ENCODE measurements at regions not wholly inside any gene's neighbourhood (a gene's known extent, or its start where the extent isn't known, plus 50 kb on each side); places are given as distances from the start of the nearest gene placed in this dataset.
A peak's percentile ranks its signal among the peaks of the same experiment; 100 is the strongest.

DNA sequence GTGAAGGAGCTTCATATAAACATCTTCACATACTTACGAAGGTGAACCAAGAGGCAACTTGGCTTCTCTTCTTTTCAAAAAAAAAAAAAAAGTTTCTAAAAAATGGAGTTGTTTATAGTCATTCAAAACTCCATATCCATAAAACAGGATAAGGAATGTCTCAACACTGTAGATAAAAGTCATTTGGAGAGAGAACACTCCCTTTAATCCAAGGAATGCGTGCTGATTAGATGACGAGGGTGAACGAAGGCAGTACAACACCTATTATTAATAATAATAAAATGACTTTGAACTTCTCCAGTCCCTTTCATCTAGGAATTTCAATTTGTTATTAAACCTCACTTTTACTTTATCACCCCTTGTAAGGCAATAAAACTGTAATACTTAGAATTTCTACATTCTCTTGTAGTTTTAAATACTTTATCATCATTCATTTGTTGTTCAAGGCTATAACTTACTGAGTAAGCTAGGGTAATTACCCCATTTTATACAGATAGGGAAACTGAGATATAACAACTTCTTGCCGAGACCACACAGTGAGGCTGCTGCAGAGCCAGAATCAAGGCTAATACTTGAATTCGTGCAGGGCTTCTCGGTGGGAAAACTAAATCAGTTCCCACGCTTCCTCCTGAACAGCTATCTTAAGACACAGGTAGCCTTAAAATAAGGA lies 377.1 kb downstream of the EFNA5 start:
- no peak overlapping the region for H3K27ac ChIP-seq (ENCODE audit: low read length)
- no peaks in the 10 kb centered on the region for H3K36me3 ChIP-seq (replicated peaks; ENCODE audit: low read depth, low read length)
- H3K4me1 ChIP-seq (ENCODE audit: low read length), result peaks cover 32% of the 10 kb centered on the region
- TF ChIP-seq EZH2phosphoT487 (IDR thresholded peaks at IDR 0.05; ENCODE audit: low read depth), result no peak
- TF ChIP-seq, protein P1, sequence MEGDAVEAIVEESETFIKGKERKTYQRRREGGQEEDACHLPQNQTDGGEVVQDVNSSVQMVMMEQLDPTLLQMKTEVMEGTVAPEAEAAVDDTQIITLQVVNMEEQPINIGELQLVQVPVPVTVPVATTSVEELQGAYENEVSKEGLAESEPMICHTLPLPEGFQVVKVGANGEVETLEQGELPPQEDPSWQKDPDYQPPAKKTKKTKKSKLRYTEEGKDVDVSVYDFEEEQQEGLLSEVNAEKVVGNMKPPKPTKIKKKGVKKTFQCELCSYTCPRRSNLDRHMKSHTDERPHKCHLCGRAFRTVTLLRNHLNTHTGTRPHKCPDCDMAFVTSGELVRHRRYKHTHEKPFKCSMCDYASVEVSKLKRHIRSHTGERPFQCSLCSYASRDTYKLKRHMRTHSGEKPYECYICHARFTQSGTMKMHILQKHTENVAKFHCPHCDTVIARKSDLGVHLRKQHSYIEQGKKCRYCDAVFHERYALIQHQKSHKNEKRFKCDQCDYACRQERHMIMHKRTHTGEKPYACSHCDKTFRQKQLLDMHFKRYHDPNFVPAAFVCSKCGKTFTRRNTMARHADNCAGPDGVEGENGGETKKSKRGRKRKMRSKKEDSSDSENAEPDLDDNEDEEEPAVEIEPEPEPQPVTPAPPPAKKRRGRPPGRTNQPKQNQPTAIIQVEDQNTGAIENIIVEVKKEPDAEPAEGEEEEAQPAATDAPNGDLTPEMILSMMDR (IDR thresholded peaks at IDR 0.05; ENCODE audit: low read depth, low read length), result no peak
- H4K20me1 ChIP-seq (ENCODE audit: insufficient read depth, low read length), result no peaks in the 10 kb centered on the region
- no peak overlapping the region for H3K4me3 ChIP-seq (ENCODE audit: low read length)
- H3K4me2 ChIP-seq (ENCODE audit: low read length), result peak overlapping the region; percentile 50
- H2AFZ ChIP-seq (ENCODE audit: low read depth, low read length), result no peak overlapping the region
- no peak overlapping the region for H3K9ac ChIP-seq (ENCODE audit: low read length)
- no peaks in the 10 kb centered on the region for H3K9me3 ChIP-seq (ENCODE audit: insufficient read depth, low read length)
- H3K27me3 ChIP-seq (ENCODE audit: low read depth, low read length), result peaks cover 22% of the 10 kb centered on the region
- no peaks in the 10 kb centered on the region for H3K79me2 ChIP-seq (ENCODE audit: low read length)

DNA sequence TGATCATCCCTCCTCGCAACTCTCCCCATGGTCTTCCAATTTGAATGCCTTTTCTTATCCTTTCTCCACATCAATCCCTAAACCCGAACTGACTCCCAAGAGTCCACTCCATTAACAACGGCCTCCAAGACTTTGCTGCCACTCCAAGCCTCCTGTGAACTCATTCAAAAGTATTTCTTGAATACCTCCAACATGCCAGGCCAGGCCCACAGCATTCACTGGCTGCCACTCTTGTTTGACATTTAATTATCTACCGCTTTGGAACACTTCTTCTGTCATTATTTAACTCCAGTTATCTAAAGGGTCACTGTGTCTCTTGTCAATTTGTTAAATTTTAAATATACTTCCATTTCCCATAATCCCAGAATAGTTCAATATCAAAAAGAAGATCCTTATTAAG lies 378.9 kb downstream of the EFNA5 start:
- no peaks in the 10 kb centered on the region for H3K36me3 ChIP-seq (replicated peaks; ENCODE audit: low read depth, low read length)
- TF ChIP-seq, protein P1 (IDR thresholded peaks at IDR 0.05; ENCODE audit: low read depth, low read length), result no peak
- no peak for TF ChIP-seq EZH2phosphoT487 (IDR thresholded peaks at IDR 0.05; ENCODE audit: low read depth)
- peaks cover 36% of the 10 kb centered on the region for H3K4me1 ChIP-seq (ENCODE audit: low read length)
- no peak overlapping the region for H3K4me2 ChIP-seq (ENCODE audit: low read length)
- H3K79me2 ChIP-seq (ENCODE audit: low read length), result no peaks in the 10 kb centered on the region
- no peak overlapping the region for H3K27ac ChIP-seq (ENCODE audit: low read length)
- H4K20me1 ChIP-seq (ENCODE audit: insufficient read depth, low read length), result no peaks in the 10 kb centered on the region
- peaks cover 38% of the 10 kb centered on the region for H3K27me3 ChIP-seq (ENCODE audit: low read depth, low read length)
- no peak overlapping the region for H3K4me3 ChIP-seq (ENCODE audit: low read length)
- no peak overlapping the region for H2AFZ ChIP-seq (ENCODE audit: low read depth, low read length)
- H3K9me3 ChIP-seq (ENCODE audit: insufficient read depth, low read length), result no peaks in the 10 kb centered on the region
- H3K9ac ChIP-seq (ENCODE audit: low read length), result no peak overlapping the region

GRCh38 chr5:107290780-107291398 lies 379.8 kb downstream of the EFNA5 start:
- Histone ChIP-seq H3K9me3 (ENCODE audit: insufficient read depth, low read length) (no peaks in the 10 kb centered on the region), H3K27me3 (ENCODE audit: low read depth, low read length) (peaks cover 32% of the 10 kb centered on the region), H2AFZ (ENCODE audit: low read depth, low read length) (no peak overlapping the region), H3K4me2 (ENCODE audit: low read length) (no peak overlapping the region), H3K79me2 (ENCODE audit: low read length) (no peaks in the 10 kb centered on the region), H3K4me3 (ENCODE audit: low read length) (no peak overlapping the region), H4K20me1 (ENCODE audit: insufficient read depth, low read length) (no peaks in the 10 kb centered on the region), H3K36me3 (replicated peaks; ENCODE audit: low read depth, low read length) (no peaks in the 10 kb centered on the region), H3K27ac (ENCODE audit: low read length) (no peak overlapping the region), H3K4me1 (ENCODE audit: low read length) (peaks cover 36% of the 10 kb centered on the region), H3K9ac (ENCODE audit: low read length) (no peak overlapping the region)
- TF ChIP-seq, protein P1 (IDR thresholded peaks at IDR 0.05; ENCODE audit: low read depth, low read length), result no peak
- TF ChIP-seq EZH2phosphoT487 (IDR thresholded peaks at IDR 0.05; ENCODE audit: low read depth), result no peak

- no peak overlapping the region for H2AFZ ChIP-seq (ENCODE audit: low read depth, low read length)
- H3K27me3 ChIP-seq (ENCODE audit: low read depth, low read length), result peaks cover 27% of the 10 kb centered on the region
- H3K9ac ChIP-seq (ENCODE audit: low read length), result no peak overlapping the region
- H3K9me3 ChIP-seq (ENCODE audit: insufficient read depth, low read length), result no peaks in the 10 kb centered on the region
- H3K79me2 ChIP-seq (ENCODE audit: low read length), result no peaks in the 10 kb centered on the region
- H3K27ac ChIP-seq (ENCODE audit: low read length), result no peak overlapping the region
- no peaks in the 10 kb centered on the region for H3K36me3 ChIP-seq (replicated peaks; ENCODE audit: low read depth, low read length)
- no peaks in the 10 kb centered on the region for H4K20me1 ChIP-seq (ENCODE audit: insufficient read depth, low read length)
- H3K4me2 ChIP-seq (ENCODE audit: low read length), result peak overlapping the region; percentile 67
- no peak overlapping the region; the same call in 1 of the 2 replicates for H3K4me3 ChIP-seq (ENCODE audit: low read length)
- TF ChIP-seq, protein P1 (IDR thresholded peaks at IDR 0.05; ENCODE audit: low read depth, low read length), result no peak
- no peak for TF ChIP-seq EZH2phosphoT487 (IDR thresholded peaks at IDR 0.05; ENCODE audit: low read depth)
- H3K4me1 ChIP-seq (ENCODE audit: low read length), result peaks cover 28% of the 10 kb centered on the region
Observed at GRCh38 chr5:107289030-107289714, 381.6 kb downstream of the EFNA5 start.
